Myocyte (in vitro differentiated cells): ENCODE measurements at regions not wholly inside any gene's neighbourhood (a gene's known extent, or its start where the extent isn't known, plus 50 kb on each side); places are given as distances from the start of the nearest gene placed in this dataset.
"Not testable (repeated sequence)": the region's sequence is repeated elsewhere in the genome, so short reads cannot be mapped to it uniquely, and the experiment has no call there.

Experiments
- DNase-seq: peaks from one replicate; pipeline ENCODE4 v3.0.0-alpha.2; 2012; ENCODE audit warnings: low read depth

DNA sequence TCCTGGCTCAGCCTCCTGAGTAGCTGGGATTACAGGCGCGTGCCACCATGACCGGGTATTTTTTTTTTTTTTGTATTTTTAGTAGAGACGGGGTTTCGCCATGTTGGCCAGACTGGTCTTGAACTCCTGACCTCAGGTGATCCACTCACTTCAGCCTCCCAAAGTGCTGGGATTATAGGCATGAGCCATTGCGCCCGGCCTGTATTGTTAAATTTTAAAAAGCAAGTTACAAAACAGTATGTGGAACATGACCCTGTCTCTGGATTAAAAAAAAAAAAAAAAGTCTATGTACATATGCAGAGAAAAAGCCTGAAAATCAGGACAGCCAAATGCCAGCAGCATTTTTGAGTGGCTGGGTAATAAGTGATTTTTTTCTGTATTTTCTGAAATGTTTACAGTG, 64.8 kb upstream of the UXS1 start:
- not testable (repeated sequence) for DNase-seq

DNA sequence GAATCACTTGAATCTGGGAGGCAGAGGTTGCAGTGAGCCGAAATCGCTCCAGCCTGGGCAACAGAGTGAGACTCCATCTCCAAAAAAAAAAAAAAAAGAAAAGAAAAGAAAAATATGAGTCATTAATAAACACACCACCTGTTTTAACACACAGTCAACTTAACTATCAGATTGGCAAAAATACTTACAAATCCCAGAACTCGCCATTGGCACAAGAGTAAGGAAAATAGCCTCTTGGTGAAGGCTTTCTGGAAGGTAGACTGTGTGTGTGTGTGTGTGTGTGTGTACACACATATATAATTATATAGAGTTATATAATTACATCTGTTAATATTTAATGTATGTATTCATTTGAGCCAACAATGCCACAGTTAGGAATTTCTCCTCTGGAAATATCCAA, 63.7 kb upstream of the UXS1 start:
- DNase-seq = no peak

DNA sequence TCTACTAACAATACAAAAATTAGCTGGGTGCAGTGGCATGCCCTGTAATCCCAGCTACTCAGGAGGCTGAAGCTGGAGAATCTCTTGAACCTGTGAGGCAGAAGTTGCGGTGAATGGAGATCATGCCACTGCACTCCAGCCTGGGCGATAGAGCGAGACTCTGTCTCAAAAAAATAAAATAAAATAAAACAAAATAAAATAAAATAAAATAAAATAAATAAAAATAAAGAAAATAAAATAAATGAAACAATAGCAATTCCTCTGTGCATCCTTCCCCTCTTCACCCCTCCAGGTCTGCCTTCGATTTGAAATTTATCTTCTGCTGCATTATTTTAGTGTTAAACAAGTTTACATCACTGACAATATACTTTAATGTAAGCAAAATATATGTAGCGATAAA, 63.0 kb upstream of the UXS1 start:
- no peak for DNase-seq

DNA sequence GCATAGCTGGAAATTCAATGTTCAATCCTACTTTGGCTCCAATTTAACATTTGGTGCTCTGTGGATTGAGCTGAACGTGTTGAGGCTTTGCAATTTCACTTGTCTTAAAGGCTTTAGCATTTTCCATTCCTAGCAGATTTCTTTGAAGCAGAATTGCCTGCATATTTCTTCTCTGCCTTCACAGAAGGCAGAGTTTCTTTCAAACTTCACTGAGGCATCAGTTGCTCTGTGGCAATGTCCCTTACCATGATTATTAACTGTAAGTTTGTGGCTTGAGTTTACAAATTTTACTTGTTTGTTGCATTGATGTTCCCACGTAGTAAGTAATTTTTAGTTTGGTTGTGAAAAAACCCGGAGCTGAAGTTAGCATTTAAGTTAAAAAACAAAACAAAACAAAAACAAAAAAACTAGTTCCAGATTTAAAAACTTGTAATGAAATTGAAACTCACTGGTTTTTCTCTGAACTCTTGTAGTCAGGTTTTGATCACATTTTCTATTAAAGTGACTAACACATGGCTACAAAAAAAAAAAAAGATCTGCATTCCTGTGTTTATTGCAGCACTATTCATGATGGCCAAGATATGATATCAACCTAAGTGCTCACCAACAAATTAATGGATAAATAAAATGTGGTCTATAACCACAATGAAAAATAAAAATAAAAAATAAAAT, 55.2 kb upstream of the UXS1 start:
- not testable (repeated sequence) for DNase-seq

DNA sequence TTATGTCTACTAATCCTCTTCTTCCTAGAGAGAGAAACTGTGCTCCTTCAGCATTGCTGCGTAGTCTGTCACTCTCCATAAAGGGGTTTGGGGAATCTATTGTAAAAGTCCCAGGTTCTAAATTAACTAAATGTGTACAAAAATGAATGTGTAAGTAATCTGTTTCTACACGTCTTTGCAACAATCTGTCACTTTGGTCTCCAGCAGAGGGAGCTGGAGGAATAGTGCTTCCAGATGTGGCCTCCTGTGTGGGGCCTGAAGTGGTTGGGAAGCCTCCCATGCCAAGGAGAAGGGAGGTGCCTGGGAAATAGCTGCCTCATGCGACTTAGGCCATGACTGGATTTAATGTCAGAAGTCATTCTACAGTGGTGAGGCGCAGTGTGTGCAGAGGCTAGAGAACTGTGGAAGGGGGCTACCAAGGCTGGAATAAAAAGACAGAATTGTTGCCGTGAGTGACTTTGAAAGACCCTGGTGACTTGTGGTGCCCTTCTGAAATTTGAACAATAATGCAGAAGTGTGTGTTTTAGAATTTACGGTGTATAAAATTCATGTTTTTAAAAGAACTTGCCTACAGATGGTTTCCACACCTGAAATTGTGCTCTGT, 54.5 kb upstream of the UXS1 start:
- not testable (repeated sequence) for DNase-seq
